ENCODE measurements at regions not wholly inside any gene's neighbourhood (a gene's known extent, or its start where the extent isn't known, plus 50 kb on each side); places are given as distances from the start of the nearest gene placed in this dataset.

- ChIA-PET CTCF (no interaction called here), POLR2A (no interaction called here)
- Histone ChIP-seq H4K20me1 (replicated peaks; ENCODE audit: control insufficient read depth, extremely low read depth, insufficient read depth, low read length) (no peaks in the 10 kb centered on the region), H3K36me3 (ENCODE audit: control insufficient read depth in 2 of 2, extremely low read depth in 1 of 2, insufficient read depth in 2 of 2, low read length in 2 of 2) (no peaks in the 10 kb centered on the region), H3K4me1 (ENCODE audit: control insufficient read depth, extremely low read depth, insufficient read depth, low read length) (no peaks in the 10 kb centered on the region), H3K79me2 (ENCODE audit: control insufficient read depth, insufficient read depth, low read length) (no peaks in the 10 kb centered on the region), H3K4me2 (ENCODE audit: insufficient read depth, low read length) (no peak overlapping the region), H2AFZ (ENCODE audit: low read depth, low read length) (no peak overlapping the region), H3K4me3 (replicated peaks in 1 of 3; ENCODE audit: insufficient read depth in 1 of 3, low read depth in 1 of 3, low read length in 3 of 3) (no peak overlapping the region), H3K27ac (ENCODE audit: insufficient read depth, low read depth, low read length) (no peak overlapping the region), H3K9me1 (replicated peaks; ENCODE audit: control insufficient read depth, extremely low read depth, insufficient read depth, low read length) (no peaks in the 10 kb centered on the region), H3K27me3 (ENCODE audit: control insufficient read depth in 2 of 2, insufficient read depth in 2 of 2, low read length in 2 of 2) (no peaks in the 10 kb centered on the region), H3K9me3 (replicated peaks; ENCODE audit: control insufficient read depth, insufficient read depth, low read length) (peaks cover 5% of the 10 kb centered on the region), H3K9ac (replicated peaks; ENCODE audit: extremely low read depth, insufficient read depth, low read length) (no peak overlapping the region)
- TF ChIP-seq POLR2A (IDR thresholded peaks at IDR 0.05; ENCODE audit: low read depth, low read length) (no peak), JUN (IDR thresholded peaks at IDR 0.05; ENCODE audit: borderline replicate concordance, insufficient read depth, insufficient read length, low read depth) (no peak), EZH2 (IDR thresholded peaks at IDR 0.05; ENCODE audit: borderline replicate concordance, low read depth, low read length, severe bottlenecking) (no peak), MYC (IDR thresholded peaks at IDR 0.05; ENCODE audit: low read depth, low read length) (no peak), FOS (IDR thresholded peaks at IDR 0.05; ENCODE audit: borderline replicate concordance, insufficient read depth, low read length) (no peak)
- TF ChIP-seq, protein P1, sequence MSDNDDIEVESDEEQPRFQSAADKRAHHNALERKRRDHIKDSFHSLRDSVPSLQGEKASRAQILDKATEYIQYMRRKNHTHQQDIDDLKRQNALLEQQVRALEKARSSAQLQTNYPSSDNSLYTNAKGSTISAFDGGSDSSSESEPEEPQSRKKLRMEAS (IDR thresholded peaks at IDR 0.05; ENCODE audit: insufficient read depth, insufficient read length), result no peak
- dilution Hi-C loops (cut with MboI; ENCODE audit: extremely low pct_ligation_motif_present, low sequenced_read_pairs) (no loop called here), intact Hi-C loops (cut with micrococcal nuclease) (no loop called here)
- BruUV-seq (replicated peaks), result no TSS peak
- DNase-seq (ENCODE audit: low read depth, low spot score) (no peak), FAIRE-seq (no peak)
These were observed 512.1 kb downstream of the TOX3 start for GRCh38 chr16:52034830-52035229.

DNA sequence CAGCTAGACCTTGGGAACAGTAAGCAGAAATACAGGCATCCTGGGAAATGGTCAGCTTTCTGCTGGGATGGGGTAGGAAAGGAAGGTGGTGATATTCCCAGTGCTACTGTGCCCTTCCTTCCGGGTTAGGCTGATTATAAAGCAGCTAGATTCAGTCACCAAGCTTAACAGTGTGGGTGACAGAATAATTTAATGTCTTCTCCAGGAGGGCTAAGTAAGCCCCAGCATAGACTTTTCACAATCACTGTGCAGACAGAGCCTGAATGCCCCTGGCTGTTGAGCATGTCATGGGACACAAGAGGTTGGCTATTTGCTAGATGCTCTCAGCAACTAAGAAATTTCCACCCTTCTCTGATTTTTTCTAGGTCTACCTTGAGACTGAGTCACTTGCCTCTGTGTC lies 513.0 kb downstream of the TOX3 start:
- dilution Hi-C loops (cut with MboI; ENCODE audit: extremely low pct_ligation_motif_present, low sequenced_read_pairs), result no loop called here
- BruUV-seq (replicated peaks), result no TSS peak
- Histone ChIP-seq H3K4me3 (replicated peaks in 1 of 3; ENCODE audit: insufficient read depth in 1 of 3, low read depth in 1 of 3, low read length in 3 of 3) (no peak overlapping the region), H3K36me3 (ENCODE audit: control insufficient read depth in 2 of 2, extremely low read depth in 1 of 2, insufficient read depth in 2 of 2, low read length in 2 of 2) (no peaks in the 10 kb centered on the region), H3K79me2 (ENCODE audit: control insufficient read depth, insufficient read depth, low read length) (no peaks in the 10 kb centered on the region), H3K4me2 (ENCODE audit: insufficient read depth, low read length) (no peak overlapping the region), H2AFZ (ENCODE audit: low read depth, low read length) (no peak overlapping the region), H3K9me1 (replicated peaks; ENCODE audit: control insufficient read depth, extremely low read depth, insufficient read depth, low read length) (no peaks in the 10 kb centered on the region), H3K9ac (replicated peaks; ENCODE audit: extremely low read depth, insufficient read depth, low read length) (no peak overlapping the region), H3K27ac (ENCODE audit: insufficient read depth, low read depth, low read length) (no peak overlapping the region), H4K20me1 (replicated peaks; ENCODE audit: control insufficient read depth, extremely low read depth, insufficient read depth, low read length) (no peaks in the 10 kb centered on the region), H3K4me1 (ENCODE audit: control insufficient read depth, extremely low read depth, insufficient read depth, low read length) (no peaks in the 10 kb centered on the region), H3K27me3 (ENCODE audit: control insufficient read depth in 2 of 2, insufficient read depth in 2 of 2, low read length in 2 of 2) (no peaks in the 10 kb centered on the region), H3K9me3 (replicated peaks; ENCODE audit: control insufficient read depth, insufficient read depth, low read length) (peaks cover 5% of the 10 kb centered on the region)
- ChIA-PET POLR2A (no interaction called here), CTCF (no interaction called here)
- TF ChIP-seq POLR2A (IDR thresholded peaks at IDR 0.05; ENCODE audit: low read depth, low read length), result no peak
- TF ChIP-seq, protein P1 (IDR thresholded peaks at IDR 0.05; ENCODE audit: insufficient read depth, insufficient read length), result no peak
- TF ChIP-seq GATA2 (IDR thresholded peaks at IDR 0.05; ENCODE audit: insufficient read depth, insufficient read length, low read depth, low read length), result no peak
- no peak for TF ChIP-seq JUN (IDR thresholded peaks at IDR 0.05; ENCODE audit: borderline replicate concordance, insufficient read depth, insufficient read length, low read depth)
- TF ChIP-seq, protein P2, sequence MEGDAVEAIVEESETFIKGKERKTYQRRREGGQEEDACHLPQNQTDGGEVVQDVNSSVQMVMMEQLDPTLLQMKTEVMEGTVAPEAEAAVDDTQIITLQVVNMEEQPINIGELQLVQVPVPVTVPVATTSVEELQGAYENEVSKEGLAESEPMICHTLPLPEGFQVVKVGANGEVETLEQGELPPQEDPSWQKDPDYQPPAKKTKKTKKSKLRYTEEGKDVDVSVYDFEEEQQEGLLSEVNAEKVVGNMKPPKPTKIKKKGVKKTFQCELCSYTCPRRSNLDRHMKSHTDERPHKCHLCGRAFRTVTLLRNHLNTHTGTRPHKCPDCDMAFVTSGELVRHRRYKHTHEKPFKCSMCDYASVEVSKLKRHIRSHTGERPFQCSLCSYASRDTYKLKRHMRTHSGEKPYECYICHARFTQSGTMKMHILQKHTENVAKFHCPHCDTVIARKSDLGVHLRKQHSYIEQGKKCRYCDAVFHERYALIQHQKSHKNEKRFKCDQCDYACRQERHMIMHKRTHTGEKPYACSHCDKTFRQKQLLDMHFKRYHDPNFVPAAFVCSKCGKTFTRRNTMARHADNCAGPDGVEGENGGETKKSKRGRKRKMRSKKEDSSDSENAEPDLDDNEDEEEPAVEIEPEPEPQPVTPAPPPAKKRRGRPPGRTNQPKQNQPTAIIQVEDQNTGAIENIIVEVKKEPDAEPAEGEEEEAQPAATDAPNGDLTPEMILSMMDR (IDR thresholded peaks at IDR 0.05; ENCODE audit: extremely low read depth in 1 of 2, insufficient read depth in 1 of 2, low read depth in 1 of 2, low read length in 2 of 2), result no peak
- no peak for TF ChIP-seq EZH2 (IDR thresholded peaks at IDR 0.05; ENCODE audit: borderline replicate concordance, low read depth, low read length, severe bottlenecking)
- DNase-seq (ENCODE audit: low read depth, low spot score), result no peak
- intact Hi-C loops (cut with micrococcal nuclease), result no loop called here
- no peak for FAIRE-seq

All from endothelial cell of umbilical vein (primary cell).